HG03039 (cell line): ENCODE measurements at regions not wholly inside any gene's neighbourhood (a gene's known extent, or its start where the extent isn't known, plus 50 kb on each side); places are given as distances from the start of the nearest gene placed in this dataset.

Experiments
- ATAC-seq: cut with Tn5 transposase; IDR thresholded peaks from one replicate; pipeline ENCODE4 v1.9.1; 2021; ENCODE audit warnings: mild to moderate bottlenecking, moderate library complexity; ENCODE audit not compliant: unreplicated experiment

DNA sequence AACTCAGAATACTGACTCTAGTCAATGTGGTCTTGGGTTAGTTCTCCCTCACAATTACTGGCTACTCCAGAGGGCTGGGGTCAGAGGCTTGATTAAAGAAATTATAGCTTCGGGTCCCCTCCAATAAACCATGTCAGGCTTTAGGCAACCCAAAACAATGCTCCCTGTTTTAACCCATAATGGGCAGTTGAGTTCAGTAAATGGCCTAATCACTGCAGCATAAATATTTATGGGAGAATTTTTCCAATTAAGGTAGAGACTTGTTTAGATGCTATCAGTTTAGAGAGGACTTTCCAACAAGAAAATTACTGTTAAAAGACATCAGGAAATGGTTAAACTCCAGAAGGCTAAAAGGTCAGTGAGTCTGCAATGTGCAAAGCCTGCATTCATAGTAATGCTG lies 389.2 kb upstream of the PRICKLE1 start:
- ATAC-seq = no peak

DNA sequence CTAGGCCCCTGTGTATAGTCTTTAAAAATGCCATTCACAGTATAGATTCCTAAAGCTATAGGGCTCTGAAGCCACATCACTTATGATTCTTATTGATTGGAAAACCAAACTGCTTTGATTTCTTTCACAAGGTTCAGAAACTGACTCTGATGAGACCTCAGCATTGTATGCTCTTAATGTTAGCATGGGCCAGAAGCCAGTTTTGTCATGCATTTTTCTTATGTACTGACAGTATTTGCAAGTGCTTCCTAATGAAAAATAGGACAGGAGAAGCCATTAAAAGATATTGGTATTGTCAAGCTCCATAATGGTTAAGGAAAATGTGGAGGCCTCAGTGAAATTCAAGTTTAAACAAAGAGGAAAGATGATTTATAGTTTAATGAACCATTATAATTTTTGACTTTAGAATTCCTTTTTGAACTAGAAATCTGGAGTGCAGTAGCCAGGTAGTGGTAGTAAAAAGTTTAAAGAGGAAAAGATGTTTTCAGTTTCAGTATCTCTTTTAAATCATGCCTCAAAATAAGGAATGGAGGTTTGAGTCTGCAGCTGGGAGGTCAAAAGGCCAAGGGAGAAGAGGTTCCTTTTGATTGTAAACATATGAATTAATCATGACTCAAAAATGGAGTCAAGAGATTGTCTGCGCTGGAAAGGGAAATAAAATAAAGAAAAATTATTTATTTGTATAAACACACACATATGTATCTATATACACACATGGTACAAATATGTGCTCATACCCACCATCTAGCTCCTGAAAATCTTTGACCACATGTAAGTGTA lies 388.1 kb upstream of the PRICKLE1 start:
- no peak for ATAC-seq

DNA sequence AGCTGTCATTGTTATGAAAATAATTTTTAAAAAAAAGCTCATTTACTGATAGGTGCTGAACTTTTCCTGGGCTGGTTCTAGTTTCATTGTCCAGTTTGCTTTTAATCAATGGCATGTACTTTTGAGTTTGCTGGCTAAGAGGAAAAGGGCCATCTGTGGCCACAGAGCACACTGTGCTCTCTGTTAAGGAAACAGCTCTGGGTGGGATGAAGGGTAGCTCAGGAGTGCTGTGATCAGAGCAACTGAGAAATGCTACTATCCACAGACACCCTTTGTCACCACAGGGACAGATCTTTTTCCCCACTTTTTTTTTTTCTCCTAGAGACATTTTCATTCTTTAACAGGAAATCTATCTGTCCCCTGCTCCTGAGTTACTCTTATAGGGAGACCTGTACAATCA lies 387.1 kb upstream of the PRICKLE1 start:
- no peak for ATAC-seq

GRCh38 chr12:42976122-42976521 lies 386.6 kb upstream of the PRICKLE1 start:
- ATAC-seq = no peak

- no peak for ATAC-seq
Measured at GRCh38 chr12:42969355-42969754, 379.8 kb upstream of the PRICKLE1 start.

GRCh38 chr12:42968426-42968825 lies 378.9 kb upstream of the PRICKLE1 start:
- no peak for ATAC-seq

DNA sequence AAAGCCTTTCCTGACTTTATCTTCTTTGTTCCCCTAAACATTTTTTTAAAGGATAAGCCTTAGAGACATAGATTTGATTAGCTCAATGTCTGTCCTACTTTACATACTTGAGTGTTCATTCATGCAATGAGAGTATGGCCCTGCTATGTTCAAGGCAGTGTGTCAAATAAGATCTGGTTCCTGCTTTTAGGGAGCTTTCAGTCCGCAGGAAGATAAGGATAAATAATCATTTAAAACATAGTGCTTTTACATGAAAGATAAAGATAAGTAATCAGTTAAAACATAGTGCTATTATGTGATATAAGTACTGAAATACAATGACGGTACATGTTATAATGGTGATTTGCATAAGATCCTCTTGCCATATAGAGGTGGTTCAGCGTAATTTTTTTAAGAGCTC lies 378.3 kb upstream of the PRICKLE1 start:
- ATAC-seq = no peak

DNA sequence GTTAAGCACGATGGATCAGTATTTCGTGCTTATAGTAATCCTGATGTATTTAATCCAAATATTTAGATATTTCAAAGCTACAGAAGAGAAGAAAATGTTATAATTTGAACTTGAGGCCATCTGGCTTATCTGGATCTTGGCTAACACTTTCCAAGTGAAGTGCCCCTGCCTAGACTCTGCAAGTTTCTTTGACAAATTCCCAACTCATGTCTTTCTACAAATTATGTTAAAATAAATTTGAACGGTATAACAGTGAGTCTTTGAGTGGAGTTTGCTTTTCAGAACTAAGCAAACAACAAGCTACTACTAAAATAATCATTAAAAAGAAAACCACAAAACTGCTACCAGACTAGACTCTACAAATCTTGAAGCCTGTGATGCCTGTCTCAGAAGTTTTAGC lies 374.4 kb upstream of the PRICKLE1 start:
- no peak for ATAC-seq

DNA sequence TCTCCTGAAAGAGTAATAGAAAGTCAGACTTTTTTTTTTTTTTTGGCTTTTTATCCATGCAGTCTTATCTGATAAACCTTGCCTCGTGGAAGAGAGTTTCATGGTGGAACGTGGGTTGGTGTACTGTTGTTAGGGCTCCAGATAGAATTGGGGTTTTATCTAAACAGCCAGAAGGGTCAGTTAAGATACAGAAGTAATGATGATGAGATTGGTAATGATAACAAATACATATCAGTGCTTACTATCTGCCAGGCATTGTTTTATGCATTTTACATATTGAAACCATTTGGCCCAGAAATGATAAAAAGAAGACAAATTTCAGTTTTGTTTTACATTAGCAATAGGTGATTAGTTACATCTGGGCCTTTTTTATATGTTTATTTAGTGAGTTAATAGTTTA lies 372.8 kb upstream of the PRICKLE1 start:
- ATAC-seq = no peak

DNA sequence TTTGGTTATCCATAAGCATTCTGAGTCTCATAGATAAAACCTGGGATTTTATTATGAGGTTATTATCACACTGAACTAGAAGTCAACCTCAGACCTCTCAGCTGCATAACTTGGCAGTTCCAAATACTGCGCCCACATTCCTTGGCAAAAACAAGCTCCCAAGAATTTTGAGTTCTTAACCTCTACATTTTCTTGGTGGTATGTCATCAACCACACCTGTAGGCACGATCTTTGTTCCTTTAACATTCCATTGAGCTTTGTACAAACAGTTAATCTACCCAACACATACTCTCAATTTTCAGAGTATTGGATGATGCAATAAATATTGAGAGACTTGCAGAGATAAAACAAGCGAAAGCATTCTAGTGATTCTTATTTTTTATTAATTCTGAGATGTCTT lies 371.8 kb upstream of the PRICKLE1 start:
- ATAC-seq = no peak

DNA sequence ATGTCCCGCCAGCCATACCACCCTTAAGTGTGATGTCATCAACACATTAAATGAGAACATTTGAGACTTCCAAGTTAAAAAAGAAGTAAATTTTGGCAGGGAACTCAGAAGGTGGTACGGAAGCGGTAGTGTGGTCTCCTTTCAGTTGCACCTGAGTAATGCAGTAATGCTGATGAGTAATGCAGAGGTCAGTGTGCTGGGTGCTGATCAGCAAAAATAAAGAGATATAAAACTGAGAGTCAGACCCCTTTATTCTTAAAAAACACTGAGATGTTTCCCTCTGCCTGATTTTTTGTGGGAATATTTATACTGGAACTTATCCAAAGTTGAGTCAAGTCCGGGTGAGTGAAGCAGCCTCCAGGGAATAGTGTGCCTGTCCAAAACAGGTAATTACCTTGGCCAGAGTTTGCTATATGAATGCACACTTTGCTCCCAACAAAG lies 370.6 kb upstream of the PRICKLE1 start:
- ATAC-seq = no peak

GRCh38 chr12:42958291-42958674 lies 368.7 kb upstream of the PRICKLE1 start:
- ATAC-seq = no peak

- no peak for ATAC-seq
Measured at GRCh38 chr12:42957561-42958290, 368.2 kb upstream of the PRICKLE1 start.

DNA sequence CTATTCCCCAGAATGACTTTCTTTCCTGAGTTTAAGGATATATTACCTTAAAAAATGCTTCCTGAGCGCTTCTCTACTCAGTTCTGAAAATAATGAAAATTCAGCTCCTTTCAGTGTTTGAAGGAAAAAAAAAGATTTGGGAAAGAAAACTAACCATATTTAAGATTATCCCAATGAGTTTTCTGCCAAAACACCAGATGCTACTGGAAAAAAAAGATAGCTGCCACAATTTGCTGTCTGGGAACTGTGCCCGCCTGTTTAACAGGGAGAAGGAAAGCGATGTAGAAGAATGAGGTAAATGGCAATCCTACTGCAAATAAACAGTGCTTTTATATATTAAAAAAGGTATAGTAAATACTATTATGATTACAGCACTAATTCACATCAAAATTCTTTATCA lies 367.6 kb upstream of the PRICKLE1 start:
- ATAC-seq = no peak

- ATAC-seq = no peak
Measured at GRCh38 chr12:42953021-42953420, 363.5 kb upstream of the PRICKLE1 start.

DNA sequence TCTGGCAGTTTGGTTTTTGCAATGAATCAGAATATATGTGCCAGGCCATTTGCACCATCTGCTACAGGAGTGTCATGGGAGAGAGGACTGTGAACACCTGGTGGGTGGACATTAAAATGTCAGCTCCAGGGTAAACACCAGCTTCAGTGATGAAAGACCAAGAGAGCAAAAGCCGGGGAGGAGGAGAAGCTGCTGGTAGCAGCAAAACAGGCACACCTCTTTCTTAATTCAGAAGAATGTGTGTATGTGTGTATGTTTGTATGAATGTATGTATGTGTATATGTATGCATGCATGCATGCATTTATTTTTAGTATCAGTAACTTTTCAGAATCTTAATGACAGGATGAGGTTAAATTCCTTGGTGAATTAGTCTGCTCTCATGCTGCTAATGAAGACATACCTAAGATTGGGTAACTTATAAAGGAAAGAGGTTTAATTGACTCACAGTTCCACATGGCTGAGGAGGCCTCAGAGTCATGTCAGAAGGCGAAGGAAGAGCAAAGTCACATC lies 357.4 kb upstream of the PRICKLE1 start:
- ATAC-seq = no peak

GRCh38 chr12:42945927-42946326 lies 356.4 kb upstream of the PRICKLE1 start:
- ATAC-seq = no peak

- no peak for ATAC-seq
Measured at GRCh38 chr12:42944516-42944915, 355.0 kb upstream of the PRICKLE1 start.

DNA sequence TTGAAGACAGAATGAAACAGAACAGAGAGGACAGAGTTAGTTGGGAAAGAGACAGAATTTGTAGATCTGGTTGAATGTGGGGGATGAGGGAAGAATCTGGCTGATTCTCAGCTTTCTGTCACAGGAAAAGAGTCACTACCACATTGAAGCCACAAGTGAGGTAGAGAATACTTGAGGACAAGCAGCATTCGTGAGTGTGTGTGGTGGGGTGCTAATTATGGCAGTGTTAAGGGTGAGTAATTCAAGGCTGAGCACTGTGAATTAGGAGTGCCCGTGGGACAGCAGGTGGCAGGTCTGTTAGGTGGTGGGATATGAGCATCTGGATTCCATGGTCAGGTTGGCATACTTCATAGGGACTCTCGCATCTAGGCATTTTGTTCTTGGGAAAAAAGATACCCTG lies 347.4 kb upstream of the PRICKLE1 start:
- no peak for ATAC-seq

DNA sequence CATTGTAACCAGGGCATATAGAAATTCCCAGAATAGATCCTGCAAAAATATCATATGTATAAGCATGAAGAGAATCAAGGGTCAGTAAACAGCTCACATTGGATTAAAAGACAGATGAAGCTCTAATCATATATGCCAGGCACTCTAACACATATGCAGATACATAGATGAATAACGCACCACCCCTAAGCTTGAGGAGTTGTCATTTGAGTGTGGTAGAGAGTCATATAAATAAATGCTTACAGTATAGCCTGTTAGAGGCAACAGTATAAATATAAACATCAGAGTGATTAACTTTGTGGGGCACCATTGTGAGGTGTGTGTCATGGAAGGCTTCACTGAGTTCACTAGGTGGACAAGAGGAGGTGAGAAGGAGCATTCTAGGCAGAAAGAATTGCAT lies 346.7 kb upstream of the PRICKLE1 start:
- no peak for ATAC-seq

DNA sequence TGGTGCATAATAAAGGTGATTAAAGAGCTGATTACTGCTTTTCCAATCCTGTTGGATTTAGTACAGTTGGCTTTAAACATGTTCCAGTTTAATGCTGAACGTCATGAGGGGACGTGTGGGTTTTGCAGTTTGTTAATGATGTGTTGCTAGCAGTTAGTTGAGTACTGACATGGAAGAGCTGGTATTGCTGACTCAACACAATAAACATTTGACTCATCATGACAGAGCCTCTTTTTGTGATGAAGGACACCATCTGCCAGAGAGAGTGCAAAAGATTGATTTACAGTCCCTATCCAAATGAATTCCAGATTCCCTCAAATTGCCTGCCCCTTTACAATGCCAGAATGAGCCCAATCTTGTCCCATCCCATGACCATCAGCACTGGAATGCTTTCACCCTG lies 346.2 kb upstream of the PRICKLE1 start:
- ATAC-seq = no peak

GRCh38 chr12:42935090-42935489 lies 345.5 kb upstream of the PRICKLE1 start:
- no peak for ATAC-seq
